Mesodermal cell (in vitro differentiated cells): ENCODE measurements at regions not wholly inside any gene's neighbourhood (a gene's known extent, or its start where the extent isn't known, plus 50 kb on each side); places are given as distances from the start of the nearest gene placed in this dataset.
"Not testable (repeated sequence)": the region's sequence is repeated elsewhere in the genome, so short reads cannot be mapped to it uniquely, and the experiment has no call there.

Source experiments
- H3K27ac ChIP-seq: 2 replicates; pipeline ENCODE4 v1.7.0; 2013; ENCODE audit warnings: mild to moderate bottlenecking, low read depth, low read length, moderate library complexity; ENCODE audit not compliant: severe bottlenecking
- H3K36me3 ChIP-seq: 2 replicates; pipeline ENCODE4 v1.7.1; 2013; ENCODE audit warnings: mild to moderate bottlenecking, low read length, moderate library complexity; ENCODE audit not compliant: control insufficient read depth, insufficient read depth
- H3K4me1 ChIP-seq: one replicate; pipeline ENCODE4 v1.7.1; 2013; ENCODE audit warnings: mild to moderate bottlenecking, low read length; ENCODE audit not compliant: insufficient read depth, control insufficient read depth, poor library complexity, severe bottlenecking
- H3K4me3 ChIP-seq: 2 replicates; pipeline ENCODE4 v1.7.0; 2013; ENCODE audit warnings: low read length, control low read depth, mild to moderate bottlenecking; ENCODE audit not compliant: insufficient read depth, poor library complexity, severe bottlenecking; ENCODE audit errors: extremely low read depth
- H3K9me3 ChIP-seq: 2 replicates; pipeline ENCODE4 v1.7.1; 2013; ENCODE audit warnings: mild to moderate bottlenecking, low read length, moderate library complexity; ENCODE audit not compliant: control insufficient read depth
- WGBS, 2 experiments: methylation state at CpG; one replicate each; pipeline ENCODE4 v1.1.5; 2013; ENCODE audit warnings: missing lambda C conversion rate in 2 of 2; ENCODE audit not compliant: insufficient coverage in 2 of 2; 5-methylcytosine and 5-hydroxymethylcytosine counted together

GRCh38 chr3:40745381-40746106 lies 220.8 kb downstream of the ZNF621 start:
- H3K36me3 ChIP-seq, result no peaks in the 10 kb centered on the region
- H3K27ac ChIP-seq, result no peak overlapping the region
- H3K4me1 ChIP-seq, result no peaks in the 10 kb centered on the region
- H3K9me3 ChIP-seq, result no peaks in the 10 kb centered on the region
- H3K4me3 ChIP-seq, result no peak overlapping the region
- 92 to 95% methylated on average over 2 of the region's 2 CpGs for whole genome bisulfite sequencing, 2 experiments

DNA sequence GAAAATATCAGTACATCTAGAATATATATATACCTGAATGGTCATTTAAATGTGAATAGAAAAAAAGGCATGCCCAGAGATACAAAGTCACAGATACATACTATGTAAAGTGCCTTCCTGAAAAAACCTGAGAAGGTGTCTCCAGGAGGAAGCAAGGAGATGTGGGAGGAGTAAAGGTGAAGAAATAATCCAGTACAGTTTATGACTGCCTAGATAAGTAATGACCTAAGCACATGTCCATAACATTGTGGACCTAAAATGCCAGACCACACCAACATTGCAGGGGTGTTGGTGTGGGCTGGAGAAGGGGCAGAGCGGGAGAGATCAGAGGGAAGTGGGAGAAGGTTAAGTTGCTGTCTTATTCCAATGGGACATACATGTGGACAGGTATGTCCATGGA lies 226.9 kb downstream of the ZNF621 start:
- Histone ChIP-seq H3K4me3 (no peak overlapping the region), H3K27ac (no peak overlapping the region), H3K4me1 (no peaks in the 10 kb centered on the region), H3K9me3 (no peaks in the 10 kb centered on the region), H3K36me3 (no peaks in the 10 kb centered on the region)
- WGBS, 2 experiments, result no CpG with 5 or more reads among the region's 1 CpG

- H3K4me1 ChIP-seq, result no peaks in the 10 kb centered on the region
- no peaks in the 10 kb centered on the region for H3K9me3 ChIP-seq
- 81 to 86% methylated on average over 3 of the region's 3 CpGs for WGBS, 2 experiments
- H3K27ac ChIP-seq, result no peak overlapping the region
- no peaks in the 10 kb centered on the region for H3K36me3 ChIP-seq
- no peak overlapping the region for H3K4me3 ChIP-seq
Measured at GRCh38 chr3:40752492-40752891, 227.7 kb downstream of the ZNF621 start.

DNA sequence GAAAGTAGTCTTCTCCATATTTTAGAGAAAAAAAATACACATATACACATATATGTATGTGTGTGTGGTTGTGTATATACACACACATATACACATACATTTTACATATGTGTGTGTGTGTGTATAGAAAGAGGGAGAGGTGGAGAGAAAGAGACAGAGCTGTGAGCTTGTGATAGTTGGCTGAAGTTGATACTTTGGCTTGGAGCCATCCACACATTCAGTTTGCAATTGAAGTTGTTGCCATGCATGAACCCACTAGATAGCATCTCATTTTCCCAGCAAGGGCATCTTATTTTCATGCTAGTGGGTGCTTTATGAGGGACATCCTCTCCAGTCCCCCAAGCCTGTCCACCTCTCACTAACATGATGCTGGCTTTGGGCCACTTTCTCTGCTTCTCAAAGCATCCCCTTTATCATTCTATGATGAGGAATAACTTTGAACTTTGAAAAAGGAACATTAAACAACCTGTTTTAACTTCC lies 228.6 kb downstream of the ZNF621 start:
- Histone ChIP-seq H3K36me3 (no peaks in the 10 kb centered on the region), H3K9me3 (no peaks in the 10 kb centered on the region), H3K4me1 (no peaks in the 10 kb centered on the region), H3K4me3 (no peak overlapping the region), H3K27ac (no peak overlapping the region)

DNA sequence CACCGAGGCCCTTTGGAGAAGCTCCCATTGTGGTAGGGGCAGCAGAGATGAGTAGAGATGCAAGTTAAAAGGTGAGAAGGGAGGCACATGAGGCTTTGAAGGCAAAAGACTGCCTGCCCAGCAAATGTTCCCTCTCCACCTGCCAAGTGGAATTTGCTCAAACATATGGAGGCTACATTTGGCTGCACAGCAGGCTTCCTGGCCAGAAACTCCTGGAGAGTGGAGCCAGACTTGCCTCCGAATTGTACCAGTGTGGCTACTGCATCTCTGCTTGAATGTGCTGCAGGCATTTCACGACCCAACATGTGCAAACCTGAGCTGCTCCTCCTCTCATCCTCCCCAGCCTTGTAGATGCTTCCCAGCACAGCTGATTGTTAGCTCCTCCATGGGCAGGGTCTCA lies 229.2 kb downstream of the ZNF621 start:
- Histone ChIP-seq H3K4me3 (no peak overlapping the region), H3K36me3 (no peaks in the 10 kb centered on the region), H3K27ac (no peak overlapping the region), H3K4me1 (no peaks in the 10 kb centered on the region), H3K9me3 (no peaks in the 10 kb centered on the region)
- 66 to 88% methylated on average over 2 to 3 of the region's 3 CpGs for WGBS, 2 experiments

- WGBS, 2 experiments, result 95 to 100% methylated on average over 2 of the region's 2 CpGs
- no peak overlapping the region for H3K4me3 ChIP-seq
- no peaks in the 10 kb centered on the region for H3K36me3 ChIP-seq
- H3K27ac ChIP-seq, result no peak overlapping the region
- H3K4me1 ChIP-seq, result no peaks in the 10 kb centered on the region
- no peaks in the 10 kb centered on the region for H3K9me3 ChIP-seq
Measured at GRCh38 chr3:40754994-40755393, 230.2 kb downstream of the ZNF621 start.

GRCh38 chr3:40756500-40756899 lies 231.7 kb downstream of the ZNF621 start:
- 91 to 100% methylated on average over 1 of the region's 1 CpG for WGBS, 2 experiments
- H3K36me3 ChIP-seq, result no peaks in the 10 kb centered on the region
- H3K27ac ChIP-seq, result no peak overlapping the region
- H3K4me3 ChIP-seq, result no peak overlapping the region
- no peaks in the 10 kb centered on the region for H3K9me3 ChIP-seq
- H3K4me1 ChIP-seq, result no peaks in the 10 kb centered on the region

GRCh38 chr3:40762771-40763170 lies 238.0 kb downstream of the ZNF621 start:
- H3K9me3 ChIP-seq, H3K27ac ChIP-seq, H3K36me3 ChIP-seq, H3K4me1 ChIP-seq, H3K4me3 ChIP-seq: not testable (repeated sequence)
- WGBS, 2 experiments, result no CpG with 5 or more reads among the region's 1 CpG

GRCh38 chr3:40763807-40764206 lies 239.0 kb downstream of the ZNF621 start:
- no peaks in the 10 kb centered on the region for H3K9me3 ChIP-seq
- no peak overlapping the region for H3K4me3 ChIP-seq
- H3K27ac ChIP-seq, result no peak overlapping the region
- no peaks in the 10 kb centered on the region for H3K36me3 ChIP-seq
- 90 to 100% methylated on average over 2 to 3 of the region's 4 CpGs for WGBS, 2 experiments
- peaks cover 7% of the 10 kb centered on the region for H3K4me1 ChIP-seq

GRCh38 chr3:40764747-40765146 lies 240.0 kb downstream of the ZNF621 start:
- Histone ChIP-seq H3K4me3 (no peak overlapping the region), H3K4me1 (peaks cover 7% of the 10 kb centered on the region), H3K9me3 (no peaks in the 10 kb centered on the region), H3K27ac (no peak overlapping the region), H3K36me3 (no peaks in the 10 kb centered on the region)
- WGBS, 2 experiments, result 63% methylated on average over 1 of the region's 2 CpGs; no CpG with 5 or more reads in 1 of the 2 experiments

DNA sequence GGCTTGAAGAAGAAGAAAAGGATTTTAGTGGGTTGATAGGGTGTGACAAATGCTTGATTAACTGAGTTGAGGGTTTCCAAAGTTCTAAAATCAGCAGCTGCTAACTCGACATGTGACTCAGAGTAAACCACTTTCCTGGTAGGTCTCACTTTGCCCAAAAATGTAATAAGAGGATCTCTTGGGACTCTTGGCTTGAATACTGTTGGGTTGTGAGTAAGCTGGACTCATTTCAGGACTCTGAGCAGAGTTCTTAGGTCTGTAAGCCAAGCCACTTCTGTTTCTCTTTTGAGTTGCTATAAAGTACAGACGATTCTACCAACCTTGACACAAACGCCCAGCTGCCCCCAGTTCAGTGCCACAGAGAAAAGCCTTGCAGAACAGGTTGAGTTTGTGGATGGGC lies 241.1 kb downstream of the ZNF621 start:
- 93 to 100% methylated on average over 1 to 3 of the region's 3 CpGs for WGBS, 2 experiments
- Histone ChIP-seq H3K9me3 (no peaks in the 10 kb centered on the region), H3K4me3 (no peak overlapping the region), H3K4me1 (peaks cover 11% of the 10 kb centered on the region), H3K36me3 (no peaks in the 10 kb centered on the region), H3K27ac (no peak overlapping the region)
